ENCODE measurements at regions not wholly inside any gene's neighbourhood (a gene's known extent, or its start where the extent isn't known, plus 50 kb on each side); places are given as distances from the start of the nearest gene placed in this dataset.

GRCh38 chr12:34334538-34334937, 312.2 kb downstream of the ALG10 start:
- no peak for DNase-seq
- intact Hi-C loops (cut with DNase I), result no loop called here
- H3K36me3 ChIP-seq, result no peaks in the 10 kb centered on the region
- no peaks in the 10 kb centered on the region for H3K9me3 ChIP-seq
- no peaks in the 10 kb centered on the region for H3K27me3 ChIP-seq
- no peak overlapping the region for H3K27ac ChIP-seq
- no peaks in the 10 kb centered on the region for H3K4me1 ChIP-seq
- TF ChIP-seq, protein P1, sequence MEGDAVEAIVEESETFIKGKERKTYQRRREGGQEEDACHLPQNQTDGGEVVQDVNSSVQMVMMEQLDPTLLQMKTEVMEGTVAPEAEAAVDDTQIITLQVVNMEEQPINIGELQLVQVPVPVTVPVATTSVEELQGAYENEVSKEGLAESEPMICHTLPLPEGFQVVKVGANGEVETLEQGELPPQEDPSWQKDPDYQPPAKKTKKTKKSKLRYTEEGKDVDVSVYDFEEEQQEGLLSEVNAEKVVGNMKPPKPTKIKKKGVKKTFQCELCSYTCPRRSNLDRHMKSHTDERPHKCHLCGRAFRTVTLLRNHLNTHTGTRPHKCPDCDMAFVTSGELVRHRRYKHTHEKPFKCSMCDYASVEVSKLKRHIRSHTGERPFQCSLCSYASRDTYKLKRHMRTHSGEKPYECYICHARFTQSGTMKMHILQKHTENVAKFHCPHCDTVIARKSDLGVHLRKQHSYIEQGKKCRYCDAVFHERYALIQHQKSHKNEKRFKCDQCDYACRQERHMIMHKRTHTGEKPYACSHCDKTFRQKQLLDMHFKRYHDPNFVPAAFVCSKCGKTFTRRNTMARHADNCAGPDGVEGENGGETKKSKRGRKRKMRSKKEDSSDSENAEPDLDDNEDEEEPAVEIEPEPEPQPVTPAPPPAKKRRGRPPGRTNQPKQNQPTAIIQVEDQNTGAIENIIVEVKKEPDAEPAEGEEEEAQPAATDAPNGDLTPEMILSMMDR (IDR thresholded peaks at IDR 0.05), result no peak
- no peak overlapping the region for H3K9ac ChIP-seq (ENCODE audit: low read depth in 2 of 2, low read length in 2 of 2)
- no peak overlapping the region for H3K4me3 ChIP-seq

DNA sequence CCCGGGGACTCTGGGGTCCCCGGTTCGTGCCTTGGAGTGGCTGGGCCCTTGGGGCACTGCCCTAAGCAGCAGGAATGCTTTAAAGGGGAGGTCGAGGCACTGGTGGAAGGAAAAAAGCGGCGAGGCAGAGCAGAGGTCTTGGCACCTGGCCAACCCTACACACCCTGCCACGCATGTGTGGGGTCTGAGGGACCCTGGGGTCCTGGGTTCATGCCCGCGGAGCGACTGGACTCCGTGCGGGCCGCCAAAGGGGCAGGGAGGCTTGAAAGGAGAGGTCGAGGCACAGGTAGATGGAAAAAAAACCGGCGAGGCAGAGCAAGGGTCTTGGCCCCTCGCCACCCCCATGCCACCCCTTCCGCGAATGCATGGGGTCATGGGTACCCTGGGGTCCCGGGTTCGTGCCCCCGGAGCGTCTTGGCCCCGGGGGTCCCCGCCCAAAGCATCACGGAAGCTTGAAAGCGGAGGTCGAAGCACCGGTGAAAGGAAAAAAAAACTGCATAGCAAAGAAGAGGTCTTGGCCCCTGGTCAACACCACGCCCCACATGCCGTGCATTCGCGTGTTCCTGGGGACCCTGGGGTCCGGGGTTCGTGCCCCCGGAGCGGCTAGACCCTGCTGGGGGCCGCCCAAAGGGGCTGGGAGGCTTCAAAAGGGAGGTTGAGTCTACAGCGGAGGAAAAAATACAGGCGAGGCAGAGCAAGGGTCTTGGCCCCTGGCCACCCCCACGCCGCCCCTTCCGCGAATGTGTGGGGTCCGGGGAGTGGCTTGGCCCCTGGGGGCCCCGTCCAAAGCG, 312.9 kb downstream of the ALG10 start:
- TF ChIP-seq, protein P1 (IDR thresholded peaks at IDR 0.05), result no peak
- Histone ChIP-seq H3K27ac (no peak overlapping the region), H3K4me1 (no peaks in the 10 kb centered on the region), H3K27me3 (no peaks in the 10 kb centered on the region), H3K4me3 (no peak overlapping the region), H3K9ac (ENCODE audit: low read depth in 2 of 2, low read length in 2 of 2) (no peak overlapping the region), H3K9me3 (no peaks in the 10 kb centered on the region), H3K36me3 (no peaks in the 10 kb centered on the region)
- DNase-seq, result no peak
- intact Hi-C loops (cut with DNase I), result no loop called here

- H3K36me3 ChIP-seq, result no peaks in the 10 kb centered on the region
- H3K9me3 ChIP-seq, result no peaks in the 10 kb centered on the region
- H3K27ac ChIP-seq, result no peak overlapping the region
- no peaks in the 10 kb centered on the region for H3K4me1 ChIP-seq
- intact Hi-C loops (cut with DNase I), result no loop called here
- TF ChIP-seq, protein P1 (IDR thresholded peaks at IDR 0.05), result no peak
- H3K4me3 ChIP-seq, result no peak overlapping the region
- no peak overlapping the region for H3K9ac ChIP-seq (ENCODE audit: low read depth in 2 of 2, low read length in 2 of 2)
- no peak for DNase-seq
- no peaks in the 10 kb centered on the region for H3K27me3 ChIP-seq
These were observed 313.5 kb downstream of the ALG10 start for GRCh38 chr12:34335819-34336262.

- H3K36me3 ChIP-seq, result no peaks in the 10 kb centered on the region
- no peak overlapping the region for H3K4me3 ChIP-seq
- TF ChIP-seq, protein P1 (IDR thresholded peaks at IDR 0.05), result no peak
- no peaks in the 10 kb centered on the region for H3K4me1 ChIP-seq
- H3K9me3 ChIP-seq, result no peaks in the 10 kb centered on the region
- H3K9ac ChIP-seq (ENCODE audit: low read depth in 2 of 2, low read length in 2 of 2), result no peak overlapping the region
- no peaks in the 10 kb centered on the region for H3K27me3 ChIP-seq
- DNase-seq, result no peak
- intact Hi-C loops (cut with DNase I), result no loop called here
- no peak overlapping the region for H3K27ac ChIP-seq
These were observed 314.5 kb downstream of the ALG10 start for GRCh38 chr12:34336619-34337465.

DNA sequence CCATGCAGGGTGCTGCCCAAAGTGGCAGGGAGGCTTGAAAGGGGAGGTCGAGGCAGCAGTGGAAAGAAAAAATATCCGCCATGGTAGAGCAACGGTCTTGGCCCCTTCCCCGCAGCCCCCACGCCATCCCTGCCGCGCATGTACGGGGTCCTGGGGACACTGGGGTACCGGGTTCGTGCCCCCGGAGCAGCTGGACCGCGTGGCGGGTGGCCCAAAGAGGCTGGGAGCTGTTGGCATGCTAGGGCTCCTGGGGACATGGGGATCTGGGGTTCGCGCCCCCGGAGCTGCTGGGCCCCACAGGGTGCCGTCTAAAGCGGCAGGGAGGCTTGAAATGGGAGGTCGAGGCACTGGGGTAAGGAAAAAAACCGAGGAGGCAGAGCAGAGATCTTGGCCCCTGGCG, 316.5 kb downstream of the ALG10 start:
- no peaks in the 10 kb centered on the region for H3K4me1 ChIP-seq
- H3K4me3 ChIP-seq, result no peak overlapping the region
- no peak for DNase-seq
- no peak overlapping the region for H3K27ac ChIP-seq
- H3K9me3 ChIP-seq, result no peaks in the 10 kb centered on the region
- no peak overlapping the region for H3K9ac ChIP-seq (ENCODE audit: low read depth in 2 of 2, low read length in 2 of 2)
- no peaks in the 10 kb centered on the region for H3K36me3 ChIP-seq
- H3K27me3 ChIP-seq, result no peaks in the 10 kb centered on the region
- TF ChIP-seq, protein P1 (IDR thresholded peaks at IDR 0.05), result no peak
- intact Hi-C loops (cut with DNase I), result no loop called here
